OCI-LY7 (cell line): ENCODE measurements at regions not wholly inside any gene's neighbourhood (a gene's known extent, or its start where the extent isn't known, plus 50 kb on each side); places are given as distances from the start of the nearest gene placed in this dataset.

Source experiments
- CTCF ChIP-seq: fragments of 200-600 bp; sonication (generic); conservative IDR thresholded peaks from 2 replicates; pipeline ENCODE4 v1.5.1; 2014; ENCODE audit warnings: mild to moderate bottlenecking, antibody characterized with exemption, low read length, moderate library complexity, mixed read lengths
- EZH2phosphoT487 ChIP-seq: fragments of 200-600 bp; sonication (generic); IDR thresholded peaks from 2 replicates; pipeline ENCODE4 v1.6.1; 2018; ENCODE audit warnings: low read depth, borderline replicate concordance, mild to moderate bottlenecking, mixed run types, antibody characterized with exemption, low read length, moderate library complexity, mixed read lengths

- TF ChIP-seq CTCF: no peak
- no peak for TF ChIP-seq EZH2phosphoT487
Observed at GRCh38 chr18:27856820-27857219, 320.1 kb downstream of the CDH2 start.
